Psoas muscle (tissue), 7 donors: ENCODE measurements at regions not wholly inside any gene's neighbourhood (a gene's known extent, or its start where the extent isn't known, plus 50 kb on each side); places are given as distances from the start of the nearest gene placed in this dataset.
"Not testable (repeated sequence)": the region's sequence is repeated elsewhere in the genome, so short reads cannot be mapped to it uniquely, and the experiment has no call there.

Experiments
- ATAC-seq, 4 donors: fragments of 200-7000 bp; cut with Tn5 transposase; one replicate each; pipeline ENCODE4 v1.9.1; 2020; ENCODE audit warnings: moderate library complexity in 3 of 4, mild to moderate bottlenecking in 2 of 4
- DNase-seq, 2 donors: peaks; one replicate each; pipeline ENCODE4 v3.0.0-alpha.2; 2020
- H3K27ac ChIP-seq: fragments of 200-600 bp; one replicate; pipeline ENCODE4 v1.8.0; 2022
- H3K27me3 ChIP-seq, 3 donors: fragments of 200-600 bp in 1 of 3; one replicate each; pipeline versions ENCODE4 v1.6.1 to v1.8.0; 2013 to 2022; ENCODE audit warnings: low read length in 2 of 3, mild to moderate bottlenecking in 2 of 3, moderate library complexity in 1 of 3; ENCODE audit not compliant: insufficient read depth in 3 of 3
- H3K36me3 ChIP-seq, 2 donors: fragments of 200-600 bp in 1 of 2; one replicate each; pipeline versions ENCODE4 v1.6.1 to v1.8.0; 2013 to 2022; ENCODE audit warnings: low read depth in 1 of 2, mild to moderate bottlenecking in 1 of 2, moderate library complexity in 1 of 2; ENCODE audit not compliant: insufficient read depth in 1 of 2
- H3K4me1 ChIP-seq: fragments of 200-600 bp; one replicate; pipeline ENCODE4 v1.8.0; 2022
- H3K4me3 ChIP-seq: fragments of 200-600 bp; one replicate; pipeline ENCODE4 v1.8.0; 2022; ENCODE audit warnings: mild to moderate bottlenecking
- H3K9me3 ChIP-seq: fragments of 200-600 bp; one replicate; pipeline ENCODE4 v1.8.0; 2022
- CTCF ChIP-seq: fragments of 200-600 bp; IDR thresholded peaks from one replicate; pipeline ENCODE4 v1.8.0; 2022; ENCODE audit warnings: antibody characterized with exemption
- WGBS, 3 donors: extraction: QIAGEN DNeasy Blood & Tissue Kit; methylation state at CpG; one replicate each; pipeline versions ENCODE4 v1.1.6 to v1.1.7; 2013; 5-methylcytosine and 5-hydroxymethylcytosine counted together
- intact Hi-C, 2 donors: fragments of 100-400 bp; cut with DNase I; formaldehyde crosslinking; loops; one replicate each; pipeline versions ENCODE4 v1.11.0 to v1.14.2; 2022
- donor health status: healthy with polysubstance abuse.
- donor health status: DM: no; HTN: no; CAD: no; lungs with moderate emphysema.
- donor health status: Bipolar disorder and iron deficiency.
- donor health status: healthy.
- donor health status: DM: yes; HTN: yes; CAD: no.
- donor health status: DM: no; HTN: no; CAD: no.
- donor health status: DM: yes; HTN: yes; CAD: no.

GRCh38 chr6:19571176-19571575, 266.0 kb upstream of the ID4 start:
- Histone ChIP-seq H3K27ac (no peak overlapping the region), H3K9me3 (no peaks in the 10 kb centered on the region), H3K27me3 (no peaks in the 10 kb centered on the region), H3K4me3 (no peak overlapping the region), H3K4me1 (no peaks in the 10 kb centered on the region), H3K36me3 (no peaks in the 10 kb centered on the region)
- intact Hi-C loops, result no loop called here
- no peak for ATAC-seq
- no peak for DNase-seq
- 41 to 48% (median 46%) methylated on average over 3 of the region's 3 CpGs for WGBS, 3 donors
- TF ChIP-seq CTCF, result no peak

GRCh38 chr6:19578481-19578880, 258.7 kb upstream of the ID4 start:
- Histone ChIP-seq H3K27me3 (no peaks in the 10 kb centered on the region), H3K4me3 (no peak overlapping the region), H3K4me1 (no peaks in the 10 kb centered on the region), H3K27ac (no peak overlapping the region), H3K9me3 (peaks cover 5% of the 10 kb centered on the region), H3K36me3 (no peaks in the 10 kb centered on the region)
- intact Hi-C loops, result no loop called here
- WGBS, 3 donors, result 67 to 71% (median 68%) methylated on average over 4 of the region's 4 CpGs
- DNase-seq (no peak), ATAC-seq (no peak)
- no peak for TF ChIP-seq CTCF

GRCh38 chr6:19584207-19584606, 253.0 kb upstream of the ID4 start:
- H3K36me3 ChIP-seq, H3K9me3 ChIP-seq, H3K4me3 ChIP-seq, DNase-seq, H3K27me3 ChIP-seq, intact Hi-C loops, H3K27ac ChIP-seq, H3K4me1 ChIP-seq, ATAC-seq: not testable (repeated sequence)
- WGBS, 3 donors, result 89 to 96% (median 94%) methylated on average over 4 of the region's 4 CpGs

- ATAC-seq (no peak), DNase-seq (no peak)
- intact Hi-C loops, result no loop called here
- TF ChIP-seq CTCF, result no peak
- Histone ChIP-seq H3K27ac (no peak overlapping the region), H3K36me3 (no peaks in the 10 kb centered on the region), H3K4me1 (no peaks in the 10 kb centered on the region), H3K4me3 (no peak overlapping the region), H3K9me3 (peaks cover 5% of the 10 kb centered on the region), H3K27me3 (no peaks in the 10 kb centered on the region)
- 31 to 48% (median 31%) methylated on average over 4 of the region's 4 CpGs for WGBS, 3 donors
These were observed 249.8 kb upstream of the ID4 start for GRCh38 chr6:19587238-19587942.

GRCh38 chr6:19590501-19591131, 246.6 kb upstream of the ID4 start:
- Histone ChIP-seq H3K27me3 (no peaks in the 10 kb centered on the region), H3K36me3 (no peaks in the 10 kb centered on the region), H3K4me1 (no peaks in the 10 kb centered on the region), H3K4me3 (no peak overlapping the region), H3K9me3 (no peaks in the 10 kb centered on the region), H3K27ac (no peak overlapping the region)
- ATAC-seq (no peak), DNase-seq (no peak)
- 63 to 71% (median 66%) methylated on average over 5 of the region's 5 CpGs for WGBS, 3 donors
- no peak for TF ChIP-seq CTCF
- intact Hi-C loops, result no loop called here
